GM21717 (cell line): ENCODE measurements at regions not wholly inside any gene's neighbourhood (a gene's known extent, or its start where the extent isn't known, plus 50 kb on each side); places are given as distances from the start of the nearest gene placed in this dataset.
"Not testable (repeated sequence)": the region's sequence is repeated elsewhere in the genome, so short reads cannot be mapped to it uniquely, and the experiment has no call there.

ENCODE experiments used
- ATAC-seq: cut with Tn5 transposase; IDR thresholded peaks from one replicate; pipeline ENCODE4 v1.9.1; 2021; ENCODE audit warnings: mild to moderate bottlenecking, moderate library complexity; ENCODE audit not compliant: unreplicated experiment

- not testable (repeated sequence) for ATAC-seq
These were observed 53.0 kb upstream of the C1QTNF3 start for GRCh38 chr5:34096033-34096432.

GRCh38 chr5:34099891-34100290 is 56.9 kb upstream of the C1QTNF3 start:
- not testable (repeated sequence) for ATAC-seq

- ATAC-seq = not testable (repeated sequence)
These were observed 58.6 kb upstream of the C1QTNF3 start for GRCh38 chr5:34101567-34101966.

GRCh38 chr5:34108897-34109296 is 65.9 kb upstream of the C1QTNF3 start:
- not testable (repeated sequence) for ATAC-seq

- ATAC-seq = not testable (repeated sequence)
These were observed 81.3 kb upstream of the C1QTNF3 start for GRCh38 chr5:34124280-34124679.

GRCh38 chr5:34125354-34125753 is 82.3 kb upstream of the C1QTNF3 start:
- peak; percentile 94 for ATAC-seq

- ATAC-seq = not testable (repeated sequence)
These were observed 83.7 kb upstream of the C1QTNF3 start for GRCh38 chr5:34126741-34127140.

- not testable (repeated sequence) for ATAC-seq
These were observed 84.8 kb upstream of the C1QTNF3 start for GRCh38 chr5:34127818-34128217.

GRCh38 chr5:34128890-34129289 is 85.9 kb upstream of the C1QTNF3 start:
- ATAC-seq = not testable (repeated sequence)

- not testable (repeated sequence) for ATAC-seq
These were observed 112.0 kb upstream of the C1QTNF3 start for GRCh38 chr5:34154988-34155387.

GRCh38 chr5:34156703-34157414 is 113.8 kb upstream of the C1QTNF3 start:
- ATAC-seq = not testable (repeated sequence)

GRCh38 chr5:34160904-34161303 is 117.9 kb upstream of the C1QTNF3 start:
- not testable (repeated sequence) for ATAC-seq

GRCh38 chr5:34171398-34171797 is 128.4 kb upstream of the C1QTNF3 start:
- not testable (repeated sequence) for ATAC-seq

- ATAC-seq = not testable (repeated sequence)
These were observed 136.6 kb upstream of the C1QTNF3 start for GRCh38 chr5:34179453-34180190.

- ATAC-seq = not testable (repeated sequence)
These were observed 137.2 kb upstream of the C1QTNF3 start for GRCh38 chr5:34180225-34180624.

- not testable (repeated sequence) for ATAC-seq
These were observed 138.1 kb upstream of the C1QTNF3 start for GRCh38 chr5:34180940-34181614.

GRCh38 chr5:34185005-34185404 is 142.0 kb upstream of the C1QTNF3 start:
- ATAC-seq = not testable (repeated sequence)

- not testable (repeated sequence) for ATAC-seq
These were observed 142.6 kb upstream of the C1QTNF3 start for GRCh38 chr5:34185572-34185971.

GRCh38 chr5:34186108-34186507 is 143.1 kb upstream of the C1QTNF3 start:
- not testable (repeated sequence) for ATAC-seq

GRCh38 chr5:34186865-34187264 is 143.9 kb upstream of the C1QTNF3 start:
- not testable (repeated sequence) for ATAC-seq

- not testable (repeated sequence) for ATAC-seq
These were observed 144.4 kb upstream of the C1QTNF3 start for GRCh38 chr5:34187441-34187840.
